D721Med (cell line): ENCODE measurements at regions not wholly inside any gene's neighbourhood (a gene's known extent, or its start where the extent isn't known, plus 50 kb on each side); places are given as distances from the start of the nearest gene placed in this dataset.

Source experiments
- DNase-seq: peaks from one replicate; pipeline ENCODE4 v3.0.0; 2011; ENCODE audit warnings: low spot score; ENCODE audit not compliant: insufficient read length
- FAIRE-seq: peaks from 2 replicates; lab custom pipeline; 2011; peaks lifted over from hg19 to GRCh38; lab: Jason Lieb, UNC
- CTCF ChIP-seq: IDR thresholded peaks from 2 replicates; pipeline ENCODE4 v1.5.1; 2012; ENCODE audit warnings: mild to moderate bottlenecking, control low read depth; ENCODE audit not compliant: insufficient read depth; ENCODE audit errors: missing control alignments

DNA sequence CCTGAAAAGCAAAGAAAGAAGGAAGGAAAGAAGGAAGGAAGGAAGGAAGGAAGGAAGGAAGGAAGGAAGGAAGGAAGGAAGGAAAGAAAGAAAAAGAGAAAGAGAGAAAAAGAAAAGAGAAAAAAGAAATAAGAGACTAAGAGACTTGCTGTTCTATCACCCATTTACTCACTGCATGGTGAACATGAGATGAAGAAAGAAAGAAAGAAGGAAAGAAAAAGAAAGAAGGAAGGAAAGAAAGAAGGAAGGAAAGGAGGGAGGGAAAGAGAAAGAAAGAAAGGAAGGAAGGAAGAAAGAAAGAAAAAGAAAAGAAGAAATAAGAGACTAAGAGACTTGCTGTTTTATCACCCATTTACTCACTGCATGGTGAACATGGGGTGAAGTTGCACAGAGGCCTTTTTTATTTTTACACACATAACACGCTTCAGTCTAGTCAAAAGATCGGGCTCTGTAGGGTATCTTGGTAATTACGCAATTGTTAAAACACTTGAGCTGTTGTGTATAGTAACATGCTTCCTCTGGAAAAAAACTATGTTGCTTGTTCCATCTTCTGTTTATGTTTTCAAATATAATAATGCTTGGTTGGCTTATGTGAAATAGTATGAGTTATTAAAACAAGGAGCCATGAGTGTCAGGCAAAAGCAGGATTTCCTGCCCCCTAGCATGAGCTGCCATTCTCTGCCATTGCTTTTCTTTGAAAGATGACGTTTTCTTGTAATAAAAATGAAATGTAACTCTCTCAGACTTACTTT is 119.3 kb upstream of the ZNF608 start:
- no peak for TF ChIP-seq CTCF
- DNase-seq, result no peak
- no peak for FAIRE-seq

DNA sequence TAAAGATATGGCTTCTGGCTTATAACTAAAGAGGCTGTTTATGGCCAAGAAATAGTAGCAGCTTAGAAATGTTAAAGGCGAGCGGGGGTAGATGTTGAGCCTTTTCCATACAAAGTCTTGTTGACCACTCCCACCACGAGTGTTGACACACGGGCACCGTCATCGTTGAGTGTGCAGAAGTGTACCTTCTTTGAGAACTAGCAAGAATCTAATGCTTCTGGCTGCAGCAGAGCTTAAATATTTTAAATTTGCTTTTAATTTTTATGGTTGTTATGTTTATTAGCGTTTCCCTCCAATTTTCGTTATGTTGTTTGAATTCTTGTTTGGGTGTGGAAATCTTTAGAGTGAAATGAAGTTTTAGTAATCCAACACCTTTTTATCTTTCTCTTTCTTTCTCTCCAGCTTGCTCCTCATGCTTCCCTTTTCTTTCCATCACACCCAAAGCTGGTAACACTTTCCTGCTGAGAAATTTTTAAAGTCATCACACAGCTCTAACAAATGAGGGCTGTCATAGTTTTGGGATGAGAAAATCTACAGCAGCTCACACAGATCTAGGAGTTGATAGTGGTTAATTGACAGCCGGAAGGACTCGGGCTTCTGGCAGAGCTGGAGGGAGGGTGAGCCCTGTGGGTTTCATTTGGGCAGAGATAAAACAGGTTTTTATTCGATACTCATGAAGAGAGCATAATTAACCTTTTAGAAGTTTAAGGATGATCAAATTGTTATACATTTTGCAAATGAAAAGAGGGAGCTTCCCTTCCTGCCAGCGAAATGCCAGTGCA is 120.1 kb upstream of the ZNF608 start:
- DNase-seq (no peak), FAIRE-seq (no peak)
- TF ChIP-seq CTCF, result no peak

GRCh38 chr5:124867137-124867704 is 120.8 kb upstream of the ZNF608 start:
- no peak for TF ChIP-seq CTCF
- no peak for DNase-seq

DNA sequence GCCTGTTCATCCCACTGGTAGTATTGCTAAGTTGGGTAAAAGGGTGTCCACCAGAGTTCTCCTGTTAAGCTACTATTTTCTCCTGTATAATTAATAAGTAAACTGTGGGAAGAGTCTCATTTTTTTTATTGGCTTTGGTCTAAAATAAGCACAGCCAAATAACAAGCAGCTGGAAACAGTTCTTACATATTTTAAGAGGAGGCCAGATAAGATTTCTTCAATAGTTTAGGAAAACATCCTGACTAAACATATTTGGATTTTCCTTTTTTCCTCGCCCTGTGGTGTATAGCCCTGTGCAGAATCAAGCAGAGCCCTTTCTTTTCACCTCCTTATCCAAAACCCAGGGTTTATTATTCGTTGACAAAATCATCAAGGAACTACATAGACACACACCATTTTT is 122.2 kb upstream of the ZNF608 start:
- DNase-seq, result no peak
- no peak for FAIRE-seq
- TF ChIP-seq CTCF, result no peak

More at GRCh38 chr5:124867137-124867704, 120.8 kb upstream of the ZNF608 start:
- FAIRE-seq, result no peak

DNA sequence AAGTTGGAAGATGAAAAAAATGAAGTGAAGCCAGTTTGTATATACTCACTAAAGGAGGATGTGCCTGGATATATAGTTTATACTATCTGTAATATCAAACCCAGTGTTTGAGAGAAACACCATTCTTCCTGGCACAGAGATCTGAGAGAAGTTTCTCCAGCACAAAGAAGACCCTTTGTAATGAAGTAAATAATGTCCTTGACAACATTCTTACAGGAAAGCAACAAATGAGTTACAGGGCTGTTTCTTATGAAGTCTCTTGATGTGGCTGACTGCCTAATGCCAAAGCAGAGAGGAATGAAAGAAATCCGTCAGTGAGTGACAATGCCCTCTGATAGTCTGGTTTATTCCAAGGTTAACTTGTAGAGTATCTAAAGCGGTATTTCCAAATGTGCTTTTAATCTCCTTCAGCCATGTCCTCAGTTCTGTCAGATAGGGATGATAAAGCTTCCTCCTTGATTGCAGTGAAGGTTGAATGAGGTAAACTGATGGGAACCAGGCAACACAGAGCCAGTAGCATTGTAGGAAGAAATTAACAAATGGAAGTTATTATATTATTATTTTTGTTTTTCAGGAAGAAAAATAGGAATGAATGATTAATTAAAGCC is 123.1 kb upstream of the ZNF608 start:
- no peak for DNase-seq
- TF ChIP-seq CTCF, result no peak
- no peak for FAIRE-seq

- DNase-seq (no peak), FAIRE-seq (no peak)
- no peak for TF ChIP-seq CTCF
Observed at GRCh38 chr5:124870070-124870469, 123.6 kb upstream of the ZNF608 start.
